IMR-90 (cell line): ENCODE measurements at regions not wholly inside any gene's neighbourhood (a gene's known extent, or its start where the extent isn't known, plus 50 kb on each side); places are given as distances from the start of the nearest gene placed in this dataset.
A peak's percentile ranks its signal among the peaks of the same experiment; 100 is the strongest.

Experiments
- ATAC-seq: fragments of 200-7000 bp; cut with Tn5 transposase; 2 replicates; pipeline ENCODE4 v1.9.1; 2020; ENCODE audit warnings: low read depth, mild to moderate bottlenecking, moderate library complexity
- BruUV-seq: library from RNA; stranded (reverse); fragments of 400-500 nt; replicated peaks from 2 replicates; lab custom pipeline; 2021; lab: Mats Ljungman, UMichigan
- CTCF ChIA-PET: fragments of 300-600 bp; formaldehyde crosslinking; extraction: SDS; loops from one replicate; lab custom pipeline; 2021; ENCODE audit warnings: antibody characterized with exemption; lab: Yijun Ruan, JAX
- POLR2A ChIA-PET: fragments of 300-600 bp; sonication (Branson Sonifier 250); formaldehyde crosslinking; loops from one replicate; lab custom pipeline; 2022; ENCODE audit warnings: antibody characterized with exemption; ENCODE audit not compliant: unreplicated experiment; lab: Charles Lee
- DNase-seq: peaks from one replicate; pipeline ENCODE4 v3.0.0; 2013
- H2AFZ ChIP-seq: replicated peaks from 2 replicates; pipeline ENCODE3; 2013; ENCODE audit warnings: low read length, mild to moderate bottlenecking; ENCODE audit not compliant: poor library complexity
- H2AK5ac ChIP-seq: 2 replicates; pipeline ENCODE4 v1.6.1; 2013; ENCODE audit warnings: low read depth, low read length, inconsistent platforms
- H2AK9ac ChIP-seq: replicated peaks from 2 replicates; pipeline ENCODE3; 2013; ENCODE audit warnings: mild to moderate bottlenecking, low read depth, low read length, moderate library complexity; ENCODE audit not compliant: poor library complexity
- H2BK120ac ChIP-seq: 2 replicates; pipeline ENCODE4 v1.6.1; 2013; ENCODE audit warnings: low read depth, low read length, inconsistent platforms
- H2BK15ac ChIP-seq: 3 replicates; pipeline ENCODE4 v1.6.1; 2013; ENCODE audit warnings: low read depth, low read length, inconsistent platforms
- H2BK20ac ChIP-seq: 2 replicates; pipeline ENCODE4 v1.6.1; 2013; ENCODE audit warnings: low read depth, mild to moderate bottlenecking, inconsistent platforms, low read length, moderate library complexity
- H2BK5ac ChIP-seq: 2 replicates; pipeline ENCODE4 v1.6.1; 2013; ENCODE audit warnings: mild to moderate bottlenecking, low read depth, low read length, inconsistent platforms; ENCODE audit not compliant: poor library complexity, severe bottlenecking
- H3K14ac ChIP-seq: replicated peaks from 2 replicates; pipeline ENCODE4 v1.6.1; 2013; ENCODE audit warnings: low read depth, low read length, inconsistent platforms
- H3K18ac ChIP-seq: 2 replicates; pipeline ENCODE4 v1.6.1; 2013; ENCODE audit warnings: low read depth, low read length, control low read depth
- H3K23ac ChIP-seq: 2 replicates; pipeline ENCODE4 v1.6.1; 2013; ENCODE audit warnings: low read depth, low read length, inconsistent platforms
- H3K27ac ChIP-seq: 2 replicates; pipeline ENCODE4 v1.5.1; 2013; ENCODE audit warnings: mild to moderate bottlenecking, control low read depth, low read length; ENCODE audit not compliant: insufficient read depth
- H3K27me3 ChIP-seq: 2 replicates; pipeline ENCODE4 v1.6.1; 2013; ENCODE audit warnings: low read length; ENCODE audit not compliant: control insufficient read depth, insufficient read depth
- H3K36me3 ChIP-seq: 2 replicates; pipeline ENCODE4 v1.6.1; 2013; ENCODE audit warnings: low read length, mixed read lengths; ENCODE audit not compliant: control insufficient read depth, insufficient read depth
- H3K4ac ChIP-seq: 2 replicates; pipeline ENCODE4 v1.6.1; 2013; ENCODE audit warnings: low read depth, low read length, inconsistent platforms
- H3K4me1 ChIP-seq: 2 replicates; pipeline ENCODE4 v1.6.1; 2013; ENCODE audit warnings: low read length, mixed read lengths; ENCODE audit not compliant: control insufficient read depth, insufficient read depth
- H3K4me2 ChIP-seq: 2 replicates; pipeline ENCODE4 v1.6.1; 2013; ENCODE audit warnings: low read depth, mild to moderate bottlenecking, control low read depth, low read length, moderate library complexity
- H3K4me3 ChIP-seq: 2 replicates; pipeline ENCODE4 v1.5.1; 2013; ENCODE audit warnings: low read depth, mild to moderate bottlenecking, control low read depth, low read length, moderate library complexity; ENCODE audit not compliant: insufficient read depth
- H3K56ac ChIP-seq: 2 replicates; pipeline ENCODE4 v1.6.1; 2013; ENCODE audit warnings: low read length, inconsistent platforms; ENCODE audit not compliant: insufficient read depth; ENCODE audit errors: extremely low read depth
- H3K79me1 ChIP-seq, 2 experiments: 2 replicates each; pipeline ENCODE4 v1.6.1; 2013; ENCODE audit warnings: low read length in 2 of 2, inconsistent platforms in 1 of 2, low read depth in 1 of 2
- H3K9ac ChIP-seq: 2 replicates; pipeline ENCODE4 v1.6.1; 2013; ENCODE audit warnings: low read depth, low read length, control low read depth
- H3K9me1 ChIP-seq: 2 replicates; pipeline ENCODE4 v1.6.1; 2013; ENCODE audit warnings: low read length, inconsistent platforms; ENCODE audit not compliant: insufficient read depth
- H3K9me3 ChIP-seq: 2 replicates; pipeline ENCODE4 v1.6.1; 2013; ENCODE audit warnings: low read length; ENCODE audit not compliant: control insufficient read depth, insufficient read depth
- H4K20me1 ChIP-seq: 2 replicates; pipeline ENCODE4 v1.6.1; 2013; ENCODE audit warnings: low read length, inconsistent platforms; ENCODE audit not compliant: insufficient read depth
- H4K5ac ChIP-seq: 2 replicates; pipeline ENCODE4 v1.6.1; 2013; ENCODE audit warnings: mild to moderate bottlenecking, low read depth, low read length, control low read depth
- H4K8ac ChIP-seq, 2 experiments: 2 replicates each; pipeline ENCODE4 v1.6.1; 2013; ENCODE audit warnings: low read depth in 2 of 2, low read length in 2 of 2, control low read depth in 1 of 2, inconsistent platforms in 1 of 2
- H4K91ac ChIP-seq: 2 replicates; pipeline ENCODE4 v1.6.1; 2013; ENCODE audit warnings: low read depth, low read length, inconsistent platforms; ENCODE audit not compliant: insufficient read depth
- CEBPB ChIP-seq: IDR thresholded peaks from 2 replicates; pipeline ENCODE4 v1.6.1; 2012; ENCODE audit warnings: low read depth, low read length, improper control_type of control experiment
- CHD1 ChIP-seq: IDR thresholded peaks from 2 replicates; pipeline ENCODE4 v1.6.1; 2012; ENCODE audit warnings: low read depth, low read length, improper control_type of control experiment
- CTCF ChIP-seq: conservative IDR thresholded peaks from 2 replicates; pipeline ENCODE4 v1.5.1; 2012; ENCODE audit warnings: mild to moderate bottlenecking, low read depth, low read length, improper control_type of control experiment
- FOS ChIP-seq: fragments of 150-350 bp; IDR thresholded peaks from 2 replicates; pipeline ENCODE4 v1.6.1; 2016; ENCODE audit warnings: low read depth, low read length
- MAFK ChIP-seq: IDR thresholded peaks from 2 replicates; pipeline ENCODE4 v1.6.1; 2012; ENCODE audit warnings: low read depth, low read length, improper control_type of control experiment
- MAZ ChIP-seq: IDR thresholded peaks from 2 replicates; pipeline ENCODE4 v1.6.1; 2012; ENCODE audit warnings: low read depth, mild to moderate bottlenecking, low read length, improper control_type of control experiment, moderate library complexity, borderline replicate concordance
- MXI1 ChIP-seq: IDR thresholded peaks from 2 replicates; pipeline ENCODE4 v1.6.1; 2012; ENCODE audit warnings: low read depth, mild to moderate bottlenecking, low read length, moderate library complexity, borderline replicate concordance
- NFE2L2 ChIP-seq: fragments of 150-350 bp; IDR thresholded peaks from 2 replicates; pipeline ENCODE4 v1.6.1; 2016; ENCODE audit warnings: low read depth, mild to moderate bottlenecking, low read length
- POLR2A ChIP-seq: IDR thresholded peaks from 2 replicates; pipeline ENCODE4 v1.6.1; 2012; ENCODE audit warnings: mild to moderate bottlenecking, low read depth, low read length
- RAD21 ChIP-seq: IDR thresholded peaks from 2 replicates; pipeline ENCODE4 v1.6.1; 2012; ENCODE audit warnings: low read length, improper control_type of control experiment
- RCOR1 ChIP-seq: IDR thresholded peaks from 2 replicates; pipeline ENCODE4 v1.6.1; 2012; ENCODE audit warnings: mild to moderate bottlenecking, low read length, improper control_type of control experiment; ENCODE audit not compliant: insufficient replicate concordance
- SMC3 ChIP-seq: fragments of 150-350 bp; IDR thresholded peaks from 2 replicates; pipeline ENCODE4 v1.6.1; 2016; ENCODE audit warnings: low read depth, mild to moderate bottlenecking, antibody characterized with exemption, low read length, moderate library complexity
- USF2 ChIP-seq: fragments of 150-350 bp; IDR thresholded peaks from 2 replicates; pipeline ENCODE4 v1.6.1; 2017; ENCODE audit warnings: mild to moderate bottlenecking, antibody characterized with exemption, low read length, low read depth
- WGBS, 2 experiments: methylation state at CpG; one replicate each; pipeline versions ENCODE4 v1.1.5 to v1.1.7; 2013; ENCODE audit warnings: missing lambda C conversion rate in 2 of 2; ENCODE audit not compliant: insufficient read length in 1 of 2; ENCODE audit errors: extremely low coverage in 2 of 2; 5-methylcytosine and 5-hydroxymethylcytosine counted together
- dilution Hi-C: fragments of 300-500 bp; cut with HindIII; formaldehyde crosslinking; loops from one replicate; pipeline ENCODE4 v1.14.3; 2018; ENCODE audit warnings: low sequenced_read_pairs; ENCODE audit not compliant: unreplicated experiment
- in situ Hi-C: fragments of 300-500 bp; cut with MboI; formaldehyde crosslinking; loops from 3 replicates; pipeline ENCODE4 v1.14.3; 2019; ENCODE audit warnings: low sequenced_read_pairs, inconsistent platforms, mixed read lengths
- intact Hi-C: fragments of 100-400 bp; cut with micrococcal nuclease; formaldehyde crosslinking; loops from 2 replicates; pipeline ENCODE4 v1.10.0; 2022
- TF ChIP-seq, protein P1 (sequence below): fragments of 150-350 bp; IDR thresholded peaks from 2 replicates; pipeline ENCODE4 v1.6.1; 2016; ENCODE audit warnings: low read depth, mild to moderate bottlenecking, low read length, moderate library complexity, borderline replicate concordance

- H3K23ac ChIP-seq: no peak overlapping the region
- no peak overlapping the region for H3K14ac ChIP-seq
- H4K8ac ChIP-seq: 0 out of 4 replicates have a peak overlapping the region, but pooled peaks of 1 of the 2 experiments have one; percentile 30
- ATAC-seq (no peak), DNase-seq (no peak)
- TF ChIP-seq, protein P1, sequence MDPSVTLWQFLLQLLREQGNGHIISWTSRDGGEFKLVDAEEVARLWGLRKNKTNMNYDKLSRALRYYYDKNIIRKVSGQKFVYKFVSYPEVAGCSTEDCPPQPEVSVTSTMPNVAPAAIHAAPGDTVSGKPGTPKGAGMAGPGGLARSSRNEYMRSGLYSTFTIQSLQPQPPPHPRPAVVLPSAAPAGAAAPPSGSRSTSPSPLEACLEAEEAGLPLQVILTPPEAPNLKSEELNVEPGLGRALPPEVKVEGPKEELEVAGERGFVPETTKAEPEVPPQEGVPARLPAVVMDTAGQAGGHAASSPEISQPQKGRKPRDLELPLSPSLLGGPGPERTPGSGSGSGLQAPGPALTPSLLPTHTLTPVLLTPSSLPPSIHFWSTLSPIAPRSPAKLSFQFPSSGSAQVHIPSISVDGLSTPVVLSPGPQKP: no peak
- no peak for TF ChIP-seq RAD21
- TF ChIP-seq CTCF: no peak
- TF ChIP-seq CHD1: no peak
- TF ChIP-seq SMC3: no peak
- TF ChIP-seq FOS: no peak
- TF ChIP-seq MXI1: no peak
- no peak for TF ChIP-seq MAZ
- no peak for TF ChIP-seq USF2
- no peak for TF ChIP-seq NFE2L2
- no peak for TF ChIP-seq POLR2A
- TF ChIP-seq MAFK: no peak
- no peak for TF ChIP-seq CEBPB
- no peak for TF ChIP-seq RCOR1
- H3K4ac ChIP-seq: no peak overlapping the region
- intact Hi-C loops: no loop called here
- in situ Hi-C loops: no loop called here
- H3K27me3 ChIP-seq: no peaks in the 10 kb centered on the region
- CTCF ChIA-PET: no interaction called here
- H3K9me3 ChIP-seq: no peaks in the 10 kb centered on the region
- H3K27ac ChIP-seq: no peak overlapping the region
- 0 out of 2 replicates have a peak, but pooled peaks cover 2% of the 10 kb centered on the region for H3K4me1 ChIP-seq
- H3K79me1 ChIP-seq: no peaks in the 10 kb centered on the region
- dilution Hi-C loops: no loop called here
- no CpG with 5 or more reads among the region's 4 CpGs for WGBS, 2 experiments
- H2BK120ac ChIP-seq: peak overlapping the region; percentile 5; the same call in 1 of the 2 replicates
- H3K4me3 ChIP-seq: no peak overlapping the region
- no peak overlapping the region for H2BK15ac ChIP-seq
- POLR2A ChIA-PET: no interaction called here
- no peak overlapping the region for H2BK5ac ChIP-seq
- no TSS peak for BruUV-seq
- peak overlapping the region; percentile 41; the same call in 1 of the 2 replicates for H2BK20ac ChIP-seq
- H3K9me1 ChIP-seq: no peaks in the 10 kb centered on the region
- no peaks in the 10 kb centered on the region for H3K36me3 ChIP-seq
- H4K5ac ChIP-seq: no peak overlapping the region
- no peak overlapping the region for H3K9ac ChIP-seq
- no peak overlapping the region for H2AFZ ChIP-seq
- H4K20me1 ChIP-seq: no peaks in the 10 kb centered on the region
- H3K4me2 ChIP-seq: no peak overlapping the region
- H4K91ac ChIP-seq: no peak overlapping the region
- no peak overlapping the region for H3K56ac ChIP-seq
- H3K18ac ChIP-seq: no peak overlapping the region
- no peak overlapping the region for H2AK5ac ChIP-seq
- H2AK9ac ChIP-seq: no peak overlapping the region
These were observed 354.3 kb upstream of the FAR2 start for GRCh38 chr12:28794786-28795185.
